Liver (tissue), 8 donors: ENCODE measurements at regions not wholly inside any gene's neighbourhood (a gene's known extent, or its start where the extent isn't known, plus 50 kb on each side); places are given as distances from the start of the nearest gene placed in this dataset.

Experiments used
- DNase-seq: peaks from one replicate; pipeline ENCODE4 v3.0.0-alpha.2; 2017; ENCODE audit warnings: low spot score
- H3K27ac ChIP-seq, 2 donors: one replicate each; pipeline ENCODE4 v1.7.0; 2013; ENCODE audit warnings: inconsistent platforms in 2 of 2, low read length in 2 of 2, control low read depth in 1 of 2, low read depth in 1 of 2, mild to moderate bottlenecking in 1 of 2
- H3K27me3 ChIP-seq, 4 donors: one replicate each; pipeline versions ENCODE4 v1.6.1 to v1.7.0; 2013; ENCODE audit warnings: low read length in 3 of 4, inconsistent platforms in 1 of 4, mild to moderate bottlenecking in 1 of 4, moderate library complexity in 1 of 4; ENCODE audit not compliant: control insufficient read depth in 4 of 4, insufficient read depth in 4 of 4
- H3K36me3 ChIP-seq, 4 donors: one replicate each; pipeline versions ENCODE4 v1.6.1 to v1.7.0; 2013; ENCODE audit warnings: low read length in 3 of 4, mild to moderate bottlenecking in 3 of 4, low read depth in 1 of 4, moderate library complexity in 1 of 4; ENCODE audit not compliant: control insufficient read depth in 4 of 4, insufficient read depth in 3 of 4
- H3K4me1 ChIP-seq, 4 donors: one replicate each; pipeline versions ENCODE4 v1.6.1 to v1.7.0; 2013; ENCODE audit warnings: low read length in 3 of 4, mild to moderate bottlenecking in 3 of 4, moderate library complexity in 1 of 4; ENCODE audit not compliant: control insufficient read depth in 4 of 4, insufficient read depth in 4 of 4
- H3K4me3 ChIP-seq, 3 donors: one replicate each; pipeline versions ENCODE4 v1.6.1 to v1.7.0; 2013; ENCODE audit warnings: low read length in 3 of 3, control low read depth in 1 of 3, low read depth in 1 of 3, mild to moderate bottlenecking in 1 of 3
- H3K9ac ChIP-seq, 2 donors: one replicate each; pipeline ENCODE4 v1.7.0; 2013; ENCODE audit warnings: low read length in 2 of 2, mild to moderate bottlenecking in 2 of 2, moderate library complexity in 2 of 2, control low read depth in 1 of 2, low read depth in 1 of 2
- H3K9me3 ChIP-seq, 4 donors: one replicate each; pipeline versions ENCODE4 v1.6.1 to v1.7.0; 2013; ENCODE audit warnings: low read length in 3 of 4; ENCODE audit not compliant: control insufficient read depth in 4 of 4
- EGR1 ChIP-seq, 2 donors: IDR thresholded peaks; 2 replicates each; pipeline ENCODE4 v1.6.1; 2016 to 2018; ENCODE audit warnings: antibody characterized with exemption in 2 of 2, low read depth in 2 of 2
- FOXA2 ChIP-seq: IDR thresholded peaks from 2 replicates; pipeline ENCODE4 v1.6.1; 2016; ENCODE audit warnings: antibody characterized with exemption
- GABPA ChIP-seq, 2 donors: IDR thresholded peaks in 1 of 2; conservative IDR thresholded peaks in 1 of 2; 2 replicates each; pipeline ENCODE4 v1.6.1; 2016; ENCODE audit warnings: antibody characterized with exemption in 2 of 2, mild to moderate bottlenecking in 1 of 2, moderate library complexity in 1 of 2
- HNF4A ChIP-seq, 2 donors: conservative IDR thresholded peaks; 2 replicates each; pipeline ENCODE4 v1.6.1; 2016; ENCODE audit warnings: antibody characterized with exemption in 2 of 2, mild to moderate bottlenecking in 2 of 2
- HNF4G ChIP-seq: IDR thresholded peaks from 2 replicates; pipeline ENCODE4 v1.6.1; 2016; ENCODE audit warnings: antibody characterized with exemption
- JUND ChIP-seq, 2 donors: IDR thresholded peaks; 2 replicates each; pipeline ENCODE4 v1.6.1; 2016; ENCODE audit warnings: antibody characterized with exemption in 2 of 2
- NR2F2 ChIP-seq: IDR thresholded peaks from 2 replicates; pipeline ENCODE4 v1.6.1; 2016; ENCODE audit warnings: antibody characterized with exemption
- REST ChIP-seq: IDR thresholded peaks from 2 replicates; pipeline ENCODE4 v1.6.1; 2016; ENCODE audit warnings: antibody characterized with exemption, mild to moderate bottlenecking
- RXRA ChIP-seq, 2 donors: IDR thresholded peaks; 2 replicates each; pipeline ENCODE4 v1.6.1; 2017 to 2018; ENCODE audit warnings: antibody characterized with exemption in 2 of 2, mild to moderate bottlenecking in 1 of 2
- SP1 ChIP-seq: IDR thresholded peaks from 2 replicates; pipeline ENCODE4 v1.6.1; 2018; ENCODE audit warnings: antibody characterized with exemption, mild to moderate bottlenecking
- YY1 ChIP-seq: IDR thresholded peaks from 2 replicates; pipeline ENCODE4 v1.6.1; 2016; ENCODE audit warnings: antibody characterized with exemption, mild to moderate bottlenecking
- WGBS: extraction: QIAGEN DNeasy Blood & Tissue Kit; methylation state at CpG from one replicate; pipeline ENCODE4 v1.1.7; 2013; 5-methylcytosine and 5-hydroxymethylcytosine counted together
- TF ChIP-seq, protein P1 (sequence below): fragments of 150-350 bp; IDR thresholded peaks from 2 replicates; pipeline ENCODE4 v1.5.1; 2017; ENCODE audit warnings: improper control_type of control experiment, low read depth, low read length; ENCODE audit not compliant: missing input control
- TF ChIP-seq, protein P2 (sequence below): IDR thresholded peaks from 2 replicates; pipeline ENCODE4 v1.6.1; 2016; ENCODE audit warnings: antibody characterized with exemption
- TF ChIP-seq, protein P3 (sequence below): IDR thresholded peaks from 2 replicates; pipeline ENCODE4 v1.6.1; 2016; ENCODE audit warnings: antibody characterized with exemption
- donor health status: healthy.
- donor health status: healthy.
- donor health status: healthy.
- donor health status: healthy.
- donor health status: healthy.

DNA sequence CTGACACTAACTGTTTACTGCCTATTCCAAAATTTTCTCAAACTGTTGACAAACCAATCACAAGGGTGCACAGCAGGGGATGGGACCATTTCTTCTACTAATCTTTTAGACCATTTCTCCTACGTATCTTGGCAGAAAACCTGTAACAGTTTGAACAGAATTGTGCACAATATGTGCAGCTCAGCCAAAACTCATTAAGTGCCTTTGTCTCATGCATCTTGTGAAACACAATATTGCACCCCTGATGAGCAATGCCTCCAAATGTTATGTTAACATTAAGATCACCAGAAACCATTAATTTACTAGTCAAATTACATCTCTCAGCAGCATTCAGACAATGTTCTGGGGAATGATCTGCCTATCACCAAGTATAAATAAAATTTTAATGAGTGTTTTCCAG lies 247.5 kb downstream of the NRIP1 start:
- no peak for TF ChIP-seq YY1
- no peak for TF ChIP-seq NR2F2
- TF ChIP-seq, protein P1, sequence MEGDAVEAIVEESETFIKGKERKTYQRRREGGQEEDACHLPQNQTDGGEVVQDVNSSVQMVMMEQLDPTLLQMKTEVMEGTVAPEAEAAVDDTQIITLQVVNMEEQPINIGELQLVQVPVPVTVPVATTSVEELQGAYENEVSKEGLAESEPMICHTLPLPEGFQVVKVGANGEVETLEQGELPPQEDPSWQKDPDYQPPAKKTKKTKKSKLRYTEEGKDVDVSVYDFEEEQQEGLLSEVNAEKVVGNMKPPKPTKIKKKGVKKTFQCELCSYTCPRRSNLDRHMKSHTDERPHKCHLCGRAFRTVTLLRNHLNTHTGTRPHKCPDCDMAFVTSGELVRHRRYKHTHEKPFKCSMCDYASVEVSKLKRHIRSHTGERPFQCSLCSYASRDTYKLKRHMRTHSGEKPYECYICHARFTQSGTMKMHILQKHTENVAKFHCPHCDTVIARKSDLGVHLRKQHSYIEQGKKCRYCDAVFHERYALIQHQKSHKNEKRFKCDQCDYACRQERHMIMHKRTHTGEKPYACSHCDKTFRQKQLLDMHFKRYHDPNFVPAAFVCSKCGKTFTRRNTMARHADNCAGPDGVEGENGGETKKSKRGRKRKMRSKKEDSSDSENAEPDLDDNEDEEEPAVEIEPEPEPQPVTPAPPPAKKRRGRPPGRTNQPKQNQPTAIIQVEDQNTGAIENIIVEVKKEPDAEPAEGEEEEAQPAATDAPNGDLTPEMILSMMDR = no peak
- TF ChIP-seq FOXA2 = no peak
- TF ChIP-seq, protein P2, sequence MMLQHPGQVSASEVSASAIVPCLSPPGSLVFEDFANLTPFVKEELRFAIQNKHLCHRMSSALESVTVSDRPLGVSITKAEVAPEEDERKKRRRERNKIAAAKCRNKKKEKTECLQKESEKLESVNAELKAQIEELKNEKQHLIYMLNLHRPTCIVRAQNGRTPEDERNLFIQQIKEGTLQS = no peak
- no peak for TF ChIP-seq HNF4G
- no peak for TF ChIP-seq EGR1 (IDR thresholded peaks at IDR 0.05; ENCODE audit: low read depth in 2 of 2)
- no peak for TF ChIP-seq JUND (IDR thresholded peaks at IDR 0.05)
- H3K36me3 ChIP-seq = no peaks in the 10 kb centered on the region
- H3K4me3 ChIP-seq = no peak overlapping the region
- no peak for DNase-seq
- no peak overlapping the region for H3K27ac ChIP-seq
- no peak overlapping the region for H3K9ac ChIP-seq
- WGBS = 81% methylated on average over 1 of the region's 1 CpG
- no peaks in the 10 kb centered on the region for H3K27me3 ChIP-seq
- no peaks in the 10 kb centered on the region for H3K9me3 ChIP-seq
- no peaks in the 10 kb centered on the region for H3K4me1 ChIP-seq

- Histone ChIP-seq H3K4me3 (no peak overlapping the region), H3K9ac (no peak overlapping the region), H3K36me3 (no peaks in the 10 kb centered on the region), H3K9me3 (no peaks in the 10 kb centered on the region), H3K27me3 (no peaks in the 10 kb centered on the region), H3K27ac (no peak overlapping the region), H3K4me1 (no peaks in the 10 kb centered on the region)
- WGBS = 95% methylated on average over 3 of the region's 3 CpGs
- DNase-seq = no peak
- TF ChIP-seq SP1 (no peak), EGR1 (IDR thresholded peaks at IDR 0.05; ENCODE audit: low read depth in 2 of 2) (no peak), RXRA (IDR thresholded peaks at IDR 0.05) (no peak), YY1 (no peak), JUND (IDR thresholded peaks at IDR 0.05) (no peak), HNF4A (conservative IDR thresholded peaks at IDR 0.05) (no peak), GABPA (IDR thresholded peaks at IDR 0.05 in 1 of 2, conservative IDR thresholded peaks at IDR 0.05 in 1 of 2) (no peak), REST (no peak), FOXA2 (no peak)
- TF ChIP-seq, protein P3, sequence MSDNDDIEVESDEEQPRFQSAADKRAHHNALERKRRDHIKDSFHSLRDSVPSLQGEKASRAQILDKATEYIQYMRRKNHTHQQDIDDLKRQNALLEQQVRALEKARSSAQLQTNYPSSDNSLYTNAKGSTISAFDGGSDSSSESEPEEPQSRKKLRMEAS = no peak
- TF ChIP-seq, protein P2 = no peak
- TF ChIP-seq, protein P1 = no peak
These were observed 249.8 kb downstream of the NRIP1 start for GRCh38 chr21:14814991-14815390.
